Transverse colon (tissue), 4 donors: ENCODE measurements at regions not wholly inside any gene's neighbourhood (a gene's known extent, or its start where the extent isn't known, plus 50 kb on each side); places are given as distances from the start of the nearest gene placed in this dataset.
"Not testable (repeated sequence)": the region's sequence is repeated elsewhere in the genome, so short reads cannot be mapped to it uniquely, and the experiment has no call there.

Experiments used
- DNase-seq: peaks from one replicate; pipeline ENCODE4 v3.0.0-alpha.2; 2019
- H3K27ac ChIP-seq, 4 donors: fragments of 200-600 bp; sonication (generic); 2 replicates each; pipeline ENCODE4 v1.5.1; 2016 to 2018; ENCODE audit warnings: inconsistent platforms in 4 of 4
- H3K27me3 ChIP-seq: fragments of 200-600 bp; sonication (generic); 2 replicates; pipeline ENCODE4 v1.5.1; 2017; ENCODE audit warnings: inconsistent platforms
- H3K36me3 ChIP-seq, 4 donors: fragments of 200-600 bp; sonication (generic); 2 replicates each; pipeline ENCODE4 v1.5.1; 2017 to 2019; ENCODE audit warnings: inconsistent platforms in 4 of 4
- H3K4me1 ChIP-seq, 4 donors: fragments of 200-600 bp; sonication (generic); 2 replicates each; pipeline ENCODE4 v1.5.1; 2017 to 2020; ENCODE audit warnings: inconsistent platforms in 4 of 4
- H3K4me3 ChIP-seq, 4 donors: fragments of 200-600 bp; sonication (generic); 1 replicate in 1 of 4; 2 replicates in 3 of 4; pipeline versions ENCODE4 v1.5.1 to v1.6.1; 2017 to 2019; ENCODE audit warnings: inconsistent platforms in 4 of 4
- H3K9me3 ChIP-seq, 2 donors: fragments of 200-600 bp; sonication (generic); 2 replicates each; pipeline ENCODE4 v1.5.1; 2017 to 2019; ENCODE audit warnings: inconsistent platforms in 2 of 2
- CTCF ChIP-seq, 5 experiments: fragments of 200-600 bp in 3 of 5; fragments of 450-650 bp in 2 of 5; sonication (generic) in 3 of 5; IDR thresholded peaks; 1 replicate in 2 of 5; 2 replicates in 3 of 5; pipeline ENCODE4 v1.5.1; 2016 to 2017; ENCODE audit warnings: antibody characterized with exemption in 5 of 5, inconsistent platforms in 3 of 5, mild to moderate bottlenecking in 2 of 5, moderate library complexity in 1 of 5
- EP300 ChIP-seq: sonication (generic); formaldehyde crosslinking; IDR thresholded peaks from one replicate; pipeline ENCODE4 v1.6.1; 2017; ENCODE audit warnings: antibody characterized with exemption, low read depth
- POLR2A ChIP-seq: fragments of 450-650 bp; IDR thresholded peaks from one replicate; pipeline ENCODE4 v1.6.1; 2016; ENCODE audit warnings: antibody characterized with exemption, mild to moderate bottlenecking, moderate library complexity
- POLR2AphosphoS5 ChIP-seq, 3 donors: sonication (generic); formaldehyde crosslinking; IDR thresholded peaks; one replicate each; pipeline ENCODE4 v1.6.1; 2016; ENCODE audit warnings: antibody characterized with exemption in 3 of 3
- WGBS, 2 donors: methylation state at CpG; one replicate each; pipeline ENCODE4 v1.1.5; 2018; ENCODE audit warnings: low coverage in 1 of 2; 5-methylcytosine and 5-hydroxymethylcytosine counted together
- in situ Hi-C, 4 donors: fragments of 200-750 bp; cut with MboI; loops; one replicate each; pipeline versions ENCODE4 v1.15.0 to v1.15.1; 2017; ENCODE audit warnings: low sequenced_read_pairs in 3 of 4, low pct_ligation_motif_present in 1 of 4, low pct_unique_long_range_greater_than_20kb in 1 of 4
- intact Hi-C: fragments of 100-400 bp; cut with DNase I; formaldehyde crosslinking; loops from one replicate; pipeline ENCODE4 v1.15.1; 2023; ENCODE audit warnings: low total_unique reads

GRCh38 chr22:35156945-35157344 lies 91.0 kb downstream of the ISX start:
- Histone ChIP-seq H3K36me3 (no peaks in the 10 kb centered on the region), H3K27me3 (peaks cover 28% of the 10 kb centered on the region), H3K4me1 (no peaks in the 10 kb centered on the region), H3K27ac (no peak overlapping the region), H3K4me3 (no peak overlapping the region), H3K9me3 (no peaks in the 10 kb centered on the region)
- TF ChIP-seq EP300 (no peak), POLR2A (no peak), CTCF (IDR thresholded peaks at IDR 0.05) (no peak), POLR2AphosphoS5 (IDR thresholded peaks at IDR 0.05) (no peak)
- no peak for DNase-seq
- in situ Hi-C loops, result loop anchor here in 2 of 4 donors (10.0 to 25.0 kb wide), 2 partner anchors 742 to 745 kb away; no protein-coding TSS in a partner anchor
- intact Hi-C loops, result no loop called here
- 60% methylated on average over 3 of the region's 3 CpGs; no CpG with 5 or more reads in 1 of the 2 donors for WGBS, 2 donors

DNA sequence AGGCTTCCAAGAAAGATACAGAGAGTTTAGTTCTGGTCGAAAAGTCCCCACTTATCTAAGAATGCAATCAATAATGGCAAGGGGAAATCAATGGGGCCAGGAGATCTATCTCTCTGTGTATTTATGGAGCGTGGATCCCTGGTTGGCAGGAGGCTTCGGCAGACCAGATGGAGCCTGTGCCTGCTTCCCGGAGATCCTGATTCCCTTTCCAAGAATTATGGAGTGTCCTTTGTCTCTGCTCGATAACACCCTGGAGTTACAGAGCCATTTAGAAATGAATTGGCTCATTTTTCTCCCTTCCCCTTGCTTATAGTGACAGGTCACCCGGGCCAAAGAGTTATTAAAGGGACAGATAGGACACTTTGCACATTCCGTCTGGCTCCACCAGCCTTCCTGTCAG lies 92.4 kb downstream of the ISX start:
- H3K36me3 ChIP-seq, result no peaks in the 10 kb centered on the region
- no peak for DNase-seq
- in situ Hi-C loops (loop anchor here in 2 of 4 donors (10.0 to 25.0 kb wide), 2 partner anchors 744 to 746 kb away; no protein-coding TSS in a partner anchor), intact Hi-C loops (no loop called here)
- H3K27me3 ChIP-seq, result peaks cover 30% of the 10 kb centered on the region
- H3K4me3 ChIP-seq, result no peak overlapping the region
- TF ChIP-seq POLR2AphosphoS5 (IDR thresholded peaks at IDR 0.05) (no peak), POLR2A (no peak), EP300 (no peak), CTCF (IDR thresholded peaks at IDR 0.05) (no peak)
- no peaks in the 10 kb centered on the region for H3K4me1 ChIP-seq
- WGBS, 2 donors, result 54 to 67% methylated on average over 3 to 7 of the region's 7 CpGs
- no peak overlapping the region for H3K27ac ChIP-seq
- H3K9me3 ChIP-seq, result no peaks in the 10 kb centered on the region

- Histone ChIP-seq H3K4me3 (no peak overlapping the region), H3K9me3 (no peaks in the 10 kb centered on the region), H3K4me1 (no peaks in the 10 kb centered on the region), H3K27ac (no peak overlapping the region), H3K36me3 (no peaks in the 10 kb centered on the region), H3K27me3 (peaks cover 26% of the 10 kb centered on the region)
- 76% methylated on average over 3 of the region's 3 CpGs; no CpG with 5 or more reads in 1 of the 2 donors for WGBS, 2 donors
- intact Hi-C loops (no loop called here), in situ Hi-C loops (loop anchor here in 2 of 4 donors (10.0 to 25.0 kb wide), 2 partner anchors 745 to 747 kb away; no protein-coding TSS in a partner anchor)
- DNase-seq, result no peak
- no peak for TF ChIP-seq POLR2A
- TF ChIP-seq POLR2AphosphoS5 (IDR thresholded peaks at IDR 0.05), result no peak
- no peak for TF ChIP-seq EP300
- no peak for TF ChIP-seq CTCF (IDR thresholded peaks at IDR 0.05)
Observed at GRCh38 chr22:35159343-35159742, 93.4 kb downstream of the ISX start.

DNA sequence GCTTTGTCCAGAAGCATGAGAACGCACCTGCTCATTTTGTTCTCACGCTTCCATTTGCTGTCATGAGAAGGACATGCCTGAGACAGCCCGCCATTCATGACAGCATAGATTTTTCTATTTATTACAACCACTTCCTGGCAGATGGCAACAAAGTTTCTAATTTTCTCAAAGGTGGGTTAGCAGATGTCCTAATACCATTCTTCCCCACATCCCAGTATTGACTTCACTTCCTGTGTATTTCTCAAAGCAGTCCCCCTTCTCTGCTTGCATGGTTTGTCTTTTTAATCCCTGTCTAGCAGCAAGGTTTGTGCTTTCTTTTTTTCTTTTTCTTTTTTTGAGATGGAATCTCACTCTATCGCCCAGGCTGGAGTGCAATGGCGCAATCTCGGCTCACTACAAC lies 94.3 kb downstream of the ISX start:
- H3K4me1 ChIP-seq, result no peaks in the 10 kb centered on the region
- no peaks in the 10 kb centered on the region for H3K36me3 ChIP-seq
- 79 to 92% methylated on average over 6 of the region's 6 CpGs for WGBS, 2 donors
- TF ChIP-seq POLR2AphosphoS5 (IDR thresholded peaks at IDR 0.05) (no peak), EP300 (no peak), CTCF (IDR thresholded peaks at IDR 0.05) (no peak), POLR2A (no peak)
- no peaks in the 10 kb centered on the region for H3K9me3 ChIP-seq
- no peak overlapping the region for H3K27ac ChIP-seq
- intact Hi-C loops (no loop called here), in situ Hi-C loops (loop anchor here in 1 of 4 donors (25.0 kb wide), 1 partner anchor 748 kb away; no protein-coding TSS in a partner anchor)
- H3K27me3 ChIP-seq, result peaks cover 21% of the 10 kb centered on the region
- no peak for DNase-seq
- no peak overlapping the region for H3K4me3 ChIP-seq

DNA sequence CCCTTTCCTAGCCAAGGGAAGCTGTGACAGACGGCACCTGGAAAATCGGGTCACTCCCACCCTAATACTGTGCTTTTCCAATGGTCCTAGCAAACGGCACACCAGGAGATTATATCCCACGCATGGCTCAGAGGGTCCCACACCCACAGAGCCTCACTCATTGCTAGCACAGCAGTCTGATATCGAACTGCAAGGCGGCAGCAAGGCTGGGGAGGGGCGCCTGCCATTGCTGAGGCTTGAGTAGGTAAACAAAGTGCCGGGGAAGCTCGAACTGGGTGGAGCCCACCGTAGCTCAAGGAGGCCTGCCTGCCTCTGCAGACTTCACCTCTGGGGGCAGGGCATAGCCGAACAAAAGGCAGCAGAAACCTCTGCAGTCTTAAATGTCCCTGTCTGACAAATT lies 91.4 kb upstream of the HMGXB4 start:
- in situ Hi-C loops, result loop anchor here in 1 of 4 donors (25.0 kb wide), 1 partner anchor 754 kb away; no protein-coding TSS in a partner anchor
- H3K36me3 ChIP-seq, H3K4me3 ChIP-seq, H3K9me3 ChIP-seq, DNase-seq, intact Hi-C loops, H3K4me1 ChIP-seq, H3K27ac ChIP-seq: not testable (repeated sequence)
- peaks cover 12% of the 10 kb centered on the region for H3K27me3 ChIP-seq
- WGBS, 2 donors, result 67% methylated on average over 11 of the region's 11 CpGs; no CpG with 5 or more reads in 1 of the 2 donors
